Upper lobe of left lung (tissue), 6 donors: ENCODE measurements at regions not wholly inside any gene's neighbourhood (a gene's known extent, or its start where the extent isn't known, plus 50 kb on each side); places are given as distances from the start of the nearest gene placed in this dataset.
A peak's percentile ranks its signal among the peaks of the same experiment; 100 is the strongest.

ENCODE experiments used
- ATAC-seq, 2 donors: fragments of 200-7000 bp; cut with Tn5 transposase; one replicate each; pipeline ENCODE4 v1.9.1; 2022; ENCODE audit warnings: mild to moderate bottlenecking in 2 of 2, moderate library complexity in 2 of 2; ENCODE audit not compliant: low FRiP score in 2 of 2
- DNase-seq, 2 donors: peaks; one replicate each; pipeline ENCODE4 v3.0.0-alpha.2; 2019 to 2020
- H3K27ac ChIP-seq, 4 donors: fragments of 200-600 bp; sonication (generic); one replicate each; pipeline ENCODE4 v1.5.1; 2016 to 2019
- H3K27me3 ChIP-seq, 4 donors: fragments of 200-600 bp; sonication (generic); one replicate each; pipeline ENCODE4 v1.5.1; 2017 to 2019
- H3K36me3 ChIP-seq, 4 donors: fragments of 200-600 bp; sonication (generic); one replicate each; pipeline ENCODE4 v1.5.1; 2016 to 2019
- H3K4me1 ChIP-seq, 4 donors: fragments of 200-600 bp; sonication (generic); one replicate each; pipeline ENCODE4 v1.5.1; 2018 to 2019
- H3K4me3 ChIP-seq, 4 donors: fragments of 200-600 bp; sonication (generic); one replicate each; pipeline ENCODE4 v1.5.1; 2017 to 2019; ENCODE audit warnings: mild to moderate bottlenecking in 2 of 4, moderate library complexity in 1 of 4
- H3K9me3 ChIP-seq, 4 donors: fragments of 200-600 bp; sonication (generic); one replicate each; pipeline ENCODE4 v1.5.1; 2018 to 2019
- CTCF ChIP-seq, 6 experiments: fragments of 450-650 bp in 4 of 6; fragments of 200-600 bp in 2 of 6; sonication (generic) in 2 of 6; IDR thresholded peaks; one replicate each; pipeline ENCODE4 v1.5.1; 2016 to 2019; ENCODE audit warnings: antibody characterized with exemption in 6 of 6
- EP300 ChIP-seq, 4 donors: sonication (generic); formaldehyde crosslinking; IDR thresholded peaks; one replicate each; pipeline ENCODE4 v1.5.1; 2017; ENCODE audit warnings: antibody characterized with exemption in 4 of 4, control low read depth in 2 of 4
- POLR2A ChIP-seq, 4 donors: fragments of 450-650 bp; IDR thresholded peaks; one replicate each; pipeline ENCODE4 v1.5.1; 2016 to 2017; ENCODE audit warnings: antibody characterized with exemption in 4 of 4, mild to moderate bottlenecking in 2 of 4
- POLR2AphosphoS5 ChIP-seq, 2 donors: sonication (generic); formaldehyde crosslinking; IDR thresholded peaks; one replicate each; pipeline ENCODE4 v1.5.1; 2017; ENCODE audit warnings: antibody characterized with exemption in 2 of 2
- WGBS, 2 donors: methylation state at CpG; one replicate each; pipeline ENCODE4 v1.1.5; 2017 to 2018; 5-methylcytosine and 5-hydroxymethylcytosine counted together
- donor health status: DM: no; HTN: no; CAD: no; lungs with moderate emphysema.
- donor health status: DM: no; HTN: yes; CAD: no; lungs with severe emphysema.

GRCh38 chr9:110025551-110026170 lies 182.3 kb downstream of the C9orf152 start:
- no peak for ATAC-seq
- no peaks in the 10 kb centered on the region for H3K27me3 ChIP-seq
- peaks cover 14 to 27% (median 18%) of the 10 kb centered on the region in 4 donors for H3K4me1 ChIP-seq
- DNase-seq: no peak
- H3K27ac ChIP-seq: no peak overlapping the region
- no peaks in the 10 kb centered on the region for H3K9me3 ChIP-seq
- TF ChIP-seq CTCF (IDR thresholded peaks at IDR 0.05) (no peak), POLR2AphosphoS5 (IDR thresholded peaks at IDR 0.05) (no peak), EP300 (IDR thresholded peaks at IDR 0.05) (no peak), POLR2A (IDR thresholded peaks at IDR 0.05) (no peak)
- no peak overlapping the region for H3K4me3 ChIP-seq
- H3K36me3 ChIP-seq: no peaks in the 10 kb centered on the region
- 76 to 85% methylated on average over 4 of the region's 4 CpGs for WGBS, 2 donors

DNA sequence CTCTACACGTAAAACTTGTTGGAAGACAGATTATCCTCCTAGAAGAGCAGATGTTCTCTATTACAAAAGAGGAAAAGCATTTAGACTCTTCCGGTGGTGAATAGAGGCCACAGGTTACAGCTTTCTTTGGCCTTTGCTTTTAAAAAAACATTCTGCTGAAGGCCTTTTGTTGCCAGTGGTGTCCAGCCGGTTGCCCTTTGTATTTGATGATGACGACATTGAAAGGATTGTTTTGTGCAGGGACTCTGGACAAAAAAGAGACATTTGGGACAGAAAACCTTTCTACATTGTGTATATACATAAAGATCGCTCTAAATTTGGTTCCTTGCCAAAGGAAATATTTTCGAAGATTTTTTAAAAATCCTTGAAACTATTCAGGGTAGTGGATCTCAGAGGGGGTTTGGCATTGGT lies 180.3 kb downstream of the C9orf152 start:
- ATAC-seq: peak in 1 of 2 donors; percentile 41
- WGBS, 2 donors: 39 to 46% methylated on average over 6 of the region's 6 CpGs
- DNase-seq: no peak
- H3K27ac ChIP-seq: peak overlapping the region in 1 of 4 donors; percentile 32
- no peaks in the 10 kb centered on the region for H3K27me3 ChIP-seq
- H3K4me1 ChIP-seq: peaks cover 14 to 33% (median 18%) of the 10 kb centered on the region in 4 donors
- H3K4me3 ChIP-seq: no peak overlapping the region
- H3K9me3 ChIP-seq: no peaks in the 10 kb centered on the region
- no peak for TF ChIP-seq POLR2A (IDR thresholded peaks at IDR 0.05)
- TF ChIP-seq POLR2AphosphoS5 (IDR thresholded peaks at IDR 0.05): peak in 1 of 2 donors; percentile 15
- TF ChIP-seq CTCF (IDR thresholded peaks at IDR 0.05): no peak
- no peak for TF ChIP-seq EP300 (IDR thresholded peaks at IDR 0.05)
- no peaks in the 10 kb centered on the region for H3K36me3 ChIP-seq

DNA sequence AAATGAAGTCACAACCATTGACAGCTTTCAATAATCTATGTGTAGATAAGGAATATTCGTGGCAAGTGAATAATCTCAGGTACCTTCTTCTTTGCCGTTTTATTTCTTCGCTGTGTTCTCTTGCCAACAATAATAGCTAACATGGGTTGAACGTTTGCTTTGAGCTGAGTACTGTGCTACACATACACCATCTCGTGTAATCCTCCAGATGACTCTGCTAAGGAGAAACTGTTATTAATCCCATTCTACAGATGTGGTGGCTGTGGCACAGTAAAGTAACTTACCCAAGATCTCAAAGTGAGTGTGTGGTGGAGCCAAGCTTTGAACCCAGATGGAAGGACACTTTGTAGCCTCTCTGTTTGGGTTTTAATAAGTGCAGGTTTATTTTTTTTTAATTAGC lies 179.7 kb downstream of the C9orf152 start:
- TF ChIP-seq POLR2A (IDR thresholded peaks at IDR 0.05) (no peak), CTCF (IDR thresholded peaks at IDR 0.05) (no peak), POLR2AphosphoS5 (IDR thresholded peaks at IDR 0.05) (no peak), EP300 (IDR thresholded peaks at IDR 0.05) (no peak)
- WGBS, 2 donors: 80 to 83% methylated on average over 5 of the region's 5 CpGs

DNA sequence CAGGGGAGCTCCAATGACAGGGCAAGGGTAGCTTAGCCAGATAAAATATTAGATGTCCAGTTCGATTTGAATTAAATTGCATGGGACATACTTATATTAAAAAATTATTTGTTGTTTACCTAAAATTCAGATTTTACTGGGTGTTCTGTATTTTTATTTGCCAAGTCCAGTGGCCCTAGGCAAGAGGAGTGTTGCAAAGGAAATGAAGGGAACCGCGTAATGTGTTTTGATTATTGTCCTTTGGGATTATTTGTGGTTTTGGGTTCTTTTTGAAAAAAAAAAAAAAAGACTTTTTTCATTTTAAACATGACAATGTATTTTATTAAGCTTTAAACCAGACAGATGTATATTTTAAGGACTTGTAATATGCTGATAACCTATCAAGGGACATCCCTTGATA lies 179.3 kb downstream of the C9orf152 start:
- 87 to 90% methylated on average over 3 of the region's 3 CpGs for WGBS, 2 donors
- ATAC-seq (no peak), DNase-seq (no peak)
- Histone ChIP-seq H3K27ac (peak overlapping the region in 3 of 4 donors; percentile 9 to 70 (median 34)), H3K36me3 (no peaks in the 10 kb centered on the region), H3K4me3 (no peak overlapping the region), H3K4me1 (peaks cover 14 to 34% (median 18%) of the 10 kb centered on the region in 4 donors), H3K9me3 (no peaks in the 10 kb centered on the region), H3K27me3 (no peaks in the 10 kb centered on the region)
- TF ChIP-seq POLR2AphosphoS5 (IDR thresholded peaks at IDR 0.05): no peak
- TF ChIP-seq POLR2A (IDR thresholded peaks at IDR 0.05): no peak
- no peak for TF ChIP-seq EP300 (IDR thresholded peaks at IDR 0.05)
- no peak for TF ChIP-seq CTCF (IDR thresholded peaks at IDR 0.05)

More for the DNA sequence above, 179.7 kb downstream of the C9orf152 start:
- H3K4me1 ChIP-seq: peaks cover 14 to 34% (median 18%) of the 10 kb centered on the region in 4 donors
- H3K36me3 ChIP-seq: no peaks in the 10 kb centered on the region
- peak overlapping the region in 1 of 4 donors; percentile 70 for H3K27ac ChIP-seq
- H3K27me3 ChIP-seq: no peaks in the 10 kb centered on the region
- H3K9me3 ChIP-seq: no peaks in the 10 kb centered on the region
- DNase-seq: no peak
- H3K4me3 ChIP-seq: no peak overlapping the region
- no peak for ATAC-seq
